GM13977 (cell line): ENCODE measurements at regions not wholly inside any gene's neighbourhood (a gene's known extent, or its start where the extent isn't known, plus 50 kb on each side); places are given as distances from the start of the nearest gene placed in this dataset.

Source experiments
- DNase-seq: peaks from one replicate; pipeline ENCODE4 v3.0.0; 2012; ENCODE audit warnings: low spot score
- in situ Hi-C: fragments of 300-500 bp; cut with MboI; formaldehyde crosslinking; loops from one replicate; pipeline ENCODE4 v1.12.0; 2022; ENCODE audit warnings: low sequenced_read_pairs, low pct_unique_long_range_greater_than_20kb, mixed read lengths, inconsistent platforms; ENCODE audit not compliant: unreplicated experiment
- TF ChIP-seq, protein P1 (sequence below): IDR thresholded peaks from 2 replicates; pipeline ENCODE4 v1.5.1; 2012; ENCODE audit warnings: mild to moderate bottlenecking, control low read depth; ENCODE audit not compliant: insufficient read depth; ENCODE audit errors: extremely low read depth, missing control alignments

DNA sequence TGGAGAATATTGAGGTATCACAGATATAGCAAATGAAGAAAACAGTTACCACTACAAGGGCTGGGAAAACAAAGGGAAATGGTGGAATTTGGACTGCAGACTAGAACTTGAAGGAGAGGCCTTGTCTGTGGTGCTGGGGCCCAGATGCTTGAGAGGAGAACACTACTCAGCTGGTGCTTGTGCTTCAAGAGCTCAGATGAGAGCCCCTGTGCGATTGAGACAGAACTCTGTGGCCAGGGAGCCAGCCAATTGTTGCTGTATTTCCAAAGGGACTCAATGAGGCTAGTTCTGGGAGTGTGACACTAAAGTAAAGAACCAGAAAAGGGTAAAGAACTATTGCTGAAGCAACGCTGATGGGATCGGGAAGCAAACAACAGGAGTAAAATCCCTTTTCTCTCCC lies 406.5 kb upstream of the SEMA3D start:
- no peak for DNase-seq
- TF ChIP-seq, protein P1, sequence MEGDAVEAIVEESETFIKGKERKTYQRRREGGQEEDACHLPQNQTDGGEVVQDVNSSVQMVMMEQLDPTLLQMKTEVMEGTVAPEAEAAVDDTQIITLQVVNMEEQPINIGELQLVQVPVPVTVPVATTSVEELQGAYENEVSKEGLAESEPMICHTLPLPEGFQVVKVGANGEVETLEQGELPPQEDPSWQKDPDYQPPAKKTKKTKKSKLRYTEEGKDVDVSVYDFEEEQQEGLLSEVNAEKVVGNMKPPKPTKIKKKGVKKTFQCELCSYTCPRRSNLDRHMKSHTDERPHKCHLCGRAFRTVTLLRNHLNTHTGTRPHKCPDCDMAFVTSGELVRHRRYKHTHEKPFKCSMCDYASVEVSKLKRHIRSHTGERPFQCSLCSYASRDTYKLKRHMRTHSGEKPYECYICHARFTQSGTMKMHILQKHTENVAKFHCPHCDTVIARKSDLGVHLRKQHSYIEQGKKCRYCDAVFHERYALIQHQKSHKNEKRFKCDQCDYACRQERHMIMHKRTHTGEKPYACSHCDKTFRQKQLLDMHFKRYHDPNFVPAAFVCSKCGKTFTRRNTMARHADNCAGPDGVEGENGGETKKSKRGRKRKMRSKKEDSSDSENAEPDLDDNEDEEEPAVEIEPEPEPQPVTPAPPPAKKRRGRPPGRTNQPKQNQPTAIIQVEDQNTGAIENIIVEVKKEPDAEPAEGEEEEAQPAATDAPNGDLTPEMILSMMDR: no peak
- in situ Hi-C loops: no loop called here

DNA sequence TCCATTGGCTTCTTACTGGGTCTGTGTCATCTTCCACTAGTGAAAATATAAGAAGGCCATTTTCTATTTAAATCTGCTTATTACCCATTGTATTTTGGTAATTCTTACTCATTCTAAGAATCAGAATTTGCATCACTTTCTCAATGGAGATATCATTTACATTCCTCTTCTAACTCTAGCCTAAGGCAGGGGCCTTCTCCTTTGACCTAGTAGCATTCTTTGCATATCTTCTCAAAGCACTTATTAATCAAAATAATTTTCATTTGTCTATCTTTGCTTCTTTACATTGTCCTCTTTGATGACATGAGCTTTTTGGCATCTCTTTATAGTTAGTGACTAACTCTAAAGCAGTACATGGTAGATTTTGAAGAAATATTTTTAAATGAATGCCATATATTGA lies 400.9 kb upstream of the SEMA3D start:
- in situ Hi-C loops: no loop called here
- TF ChIP-seq, protein P1: no peak
- no peak for DNase-seq

DNA sequence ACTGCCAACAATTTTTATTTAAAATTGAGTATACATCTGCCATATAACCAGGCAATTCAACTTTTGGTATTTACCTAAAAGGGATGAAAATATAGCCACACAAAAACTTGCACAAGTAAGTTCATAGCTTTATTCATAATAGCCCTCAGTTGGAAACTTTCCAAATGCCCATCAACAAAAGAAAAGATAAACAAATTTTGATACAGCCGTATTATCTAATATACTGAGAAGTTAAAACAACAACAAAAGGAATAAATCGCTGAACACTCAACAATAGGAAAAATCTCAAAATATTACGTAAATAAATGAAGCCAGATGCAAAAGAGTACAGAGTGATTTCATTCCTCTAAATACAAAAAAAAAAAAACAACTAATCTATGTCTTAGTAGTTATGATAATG lies 399.2 kb upstream of the SEMA3D start:
- TF ChIP-seq, protein P1: no peak
- in situ Hi-C loops: no loop called here
- no peak for DNase-seq

DNA sequence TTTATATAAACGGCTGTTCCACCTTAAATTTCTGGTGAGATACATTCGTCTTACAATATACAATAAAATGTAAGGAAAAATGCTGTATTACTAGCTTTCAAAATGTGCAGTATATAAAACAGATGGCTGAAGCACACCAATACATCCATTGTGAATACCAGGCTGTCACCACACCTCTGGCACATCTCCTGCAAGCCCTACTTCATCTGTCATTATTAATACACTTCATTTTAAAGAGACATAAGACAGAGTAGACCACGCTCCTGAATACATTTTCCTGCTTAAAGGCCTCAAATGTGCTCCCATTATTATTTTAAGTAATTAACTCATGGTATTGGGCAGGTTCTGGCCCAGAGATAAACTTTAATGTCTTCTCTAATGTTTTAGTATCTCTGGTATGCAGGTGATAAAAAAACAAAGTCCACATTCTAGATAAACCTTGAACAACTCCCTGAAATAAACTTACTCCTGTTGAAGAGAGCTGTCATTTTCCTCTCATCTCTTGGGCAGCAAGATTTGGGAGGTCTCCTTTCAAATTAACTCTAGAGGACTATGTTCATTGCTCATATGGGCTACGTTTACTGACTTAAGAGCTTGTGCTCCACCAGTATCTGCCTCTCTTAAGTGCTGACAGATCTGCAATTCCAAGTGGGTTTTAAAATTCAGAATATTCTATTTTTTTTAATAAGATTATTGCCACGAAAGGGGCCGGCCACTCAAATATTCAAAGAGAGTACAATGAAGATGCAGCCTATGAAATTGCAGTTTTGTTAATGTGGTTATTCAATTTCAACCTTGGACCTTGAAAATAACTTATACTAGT lies 396.5 kb upstream of the SEMA3D start:
- no peak for DNase-seq
- in situ Hi-C loops: no loop called here
- TF ChIP-seq, protein P1: no peak

DNA sequence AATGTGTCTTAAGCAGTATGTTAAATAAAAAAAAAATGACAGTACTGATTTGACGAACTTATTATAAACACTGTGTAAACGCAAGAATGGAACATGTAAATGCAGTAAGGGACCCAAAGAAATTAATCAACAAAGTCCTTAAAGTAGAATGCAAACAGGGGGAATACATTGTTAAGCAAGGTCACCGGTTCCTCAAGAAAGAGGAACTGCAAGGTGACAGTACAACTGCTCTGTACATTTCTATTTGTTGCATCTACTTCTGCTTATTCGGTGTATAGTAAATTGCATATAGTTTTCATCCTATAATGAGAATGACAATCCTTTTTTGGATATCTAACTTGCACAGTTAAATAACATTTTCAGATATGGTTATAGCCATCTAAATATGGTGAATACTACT lies 387.0 kb upstream of the SEMA3D start:
- in situ Hi-C loops: loop anchor here (25.0 kb wide), 1 partner anchor 537 kb away; no protein-coding TSS in a partner anchor
- TF ChIP-seq, protein P1: no peak
- DNase-seq: no peak

DNA sequence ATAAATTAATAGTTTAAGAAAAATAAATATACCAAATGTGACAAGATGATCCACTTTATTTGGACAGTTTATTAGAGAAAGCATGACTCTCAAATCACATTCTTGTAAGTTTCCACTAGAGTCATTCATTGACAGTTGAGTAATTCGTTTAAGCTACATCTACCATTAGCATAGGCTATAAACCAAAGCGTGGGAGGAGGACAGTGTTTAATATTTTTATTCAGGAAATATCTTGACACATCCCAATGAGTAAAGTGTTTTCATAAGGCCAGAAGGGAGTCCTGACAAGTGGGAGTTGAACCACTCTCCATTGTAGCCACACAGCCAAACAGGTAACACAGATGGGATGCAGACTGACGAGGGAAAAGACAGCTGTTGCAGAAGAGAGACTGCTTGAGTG lies 386.5 kb upstream of the SEMA3D start:
- in situ Hi-C loops: loop anchor here (25.0 kb wide), 1 partner anchor 536 kb away; no protein-coding TSS in a partner anchor

More for the DNA sequence above, 386.5 kb upstream of the SEMA3D start:
- TF ChIP-seq, protein P1: no peak
- DNase-seq: no peak
